HEK293 (cell line): ENCODE measurements at regions not wholly inside any gene's neighbourhood (a gene's known extent, or its start where the extent isn't known, plus 50 kb on each side); places are given as distances from the start of the nearest gene placed in this dataset.

Experiments used
- CTCF ChIA-PET: fragments of 350-600 bp; formaldehyde crosslinking; extraction: SDS; loops from one replicate; lab custom pipeline; 2021; ENCODE audit warnings: antibody characterized with exemption; lab: Yijun Ruan, JAX
- POLR2A ChIA-PET: fragments of 300-600 bp; formaldehyde crosslinking; extraction: SDS; loops from one replicate; lab custom pipeline; 2020; ENCODE audit warnings: antibody characterized with exemption, inconsistent platforms; lab: Yijun Ruan, JAX
- H3K27ac ChIP-seq: fragments of 200-500 bp; sonication (Bioruptor generic); 2 replicates; pipeline ENCODE4 v1.5.1; 2014; ENCODE audit warnings: low read depth, low read length, control low read depth, inconsistent platforms; ENCODE audit errors: extremely low read depth
- H3K36me3 ChIP-seq, 2 experiments: fragments of 200-500 bp in 1 of 2; sonication (Bioruptor generic) in 1 of 2; 1 replicate in 1 of 2; 2 replicates in 1 of 2; pipeline ENCODE4 v1.5.1; 2014 to 2017; ENCODE audit warnings: inconsistent platforms in 2 of 2, low read length in 2 of 2; ENCODE audit not compliant: control insufficient read depth in 2 of 2, insufficient read depth in 1 of 2
- H3K4me1 ChIP-seq: fragments of 200-500 bp; sonication (Bioruptor generic); 2 replicates; pipeline ENCODE4 v1.5.1; 2014; ENCODE audit warnings: mild to moderate bottlenecking, low read length, inconsistent platforms; ENCODE audit not compliant: control insufficient read depth, insufficient read depth
- H3K4me3 ChIP-seq: 2 replicates; pipeline ENCODE4 v1.5.1; 2011; ENCODE audit warnings: low read depth, mild to moderate bottlenecking, control low read depth, low read length, moderate library complexity
- H3K9me3 ChIP-seq: fragments of 200-500 bp; sonication (Bioruptor generic); 2 replicates; pipeline ENCODE4 v1.5.1; 2014; ENCODE audit warnings: low read depth, low read length, inconsistent platforms; ENCODE audit not compliant: control insufficient read depth, insufficient read depth
- GLIS2 ChIP-seq: fragments of 450-650 bp; formaldehyde crosslinking; IDR thresholded peaks from 2 replicates; pipeline ENCODE4 v1.5.1; 2016; ENCODE audit warnings: missing biosample characterization, missing genetic modification characterization
- KLF1 ChIP-seq: fragments of 450-650 bp; formaldehyde crosslinking; IDR thresholded peaks from 2 replicates; pipeline ENCODE4 v1.5.1; 2016; ENCODE audit warnings: missing biosample characterization, missing genetic modification characterization
- MZF1 ChIP-seq: fragments of 450-650 bp; formaldehyde crosslinking; IDR thresholded peaks from 2 replicates; pipeline ENCODE4 v1.5.1; 2017; ENCODE audit warnings: missing biosample characterization, missing genetic modification characterization, borderline replicate concordance
- SP7 ChIP-seq: fragments of 450-650 bp; formaldehyde crosslinking; IDR thresholded peaks from 2 replicates; pipeline ENCODE4 v1.5.1; 2016; ENCODE audit warnings: missing biosample characterization, missing genetic modification characterization
- ZBTB17 ChIP-seq: fragments of 450-650 bp; formaldehyde crosslinking; IDR thresholded peaks from 2 replicates; pipeline ENCODE4 v1.5.1; 2016; ENCODE audit warnings: missing biosample characterization, missing genetic modification characterization
- ZFP37 ChIP-seq: fragments of 450-650 bp; formaldehyde crosslinking; IDR thresholded peaks from 2 replicates; pipeline ENCODE4 v1.5.1; 2016; ENCODE audit warnings: missing biosample characterization, missing genetic modification characterization
- ZNF114 ChIP-seq: fragments of 450-650 bp; formaldehyde crosslinking; IDR thresholded peaks from 2 replicates; pipeline ENCODE4 v1.5.0; 2017; ENCODE audit warnings: missing biosample characterization, missing genetic modification characterization
- ZNF211 ChIP-seq: fragments of 450-650 bp; formaldehyde crosslinking; IDR thresholded peaks from 2 replicates; pipeline ENCODE4 v1.5.1; 2016; ENCODE audit warnings: low read depth, missing biosample characterization, missing genetic modification characterization
- ZNF274 ChIP-seq, 2 experiments: fragments of 200-500 bp in 1 of 2; fragments of 450-650 bp in 1 of 2; sonication (Bioruptor generic) in 1 of 2; formaldehyde crosslinking in 1 of 2; IDR thresholded peaks; 2 replicates each; pipeline versions ENCODE4 v1.5.1 to v1.6.1; 2014 to 2016; ENCODE audit warnings: borderline replicate concordance in 1 of 2, inconsistent platforms in 1 of 2, low read length in 1 of 2, missing biosample characterization in 1 of 2, missing genetic modification characterization in 1 of 2
- ZNF311 ChIP-seq: fragments of 450-650 bp; formaldehyde crosslinking; IDR thresholded peaks from 2 replicates; pipeline ENCODE4 v1.5.1; 2017; ENCODE audit warnings: missing biosample characterization, missing genetic modification characterization, borderline replicate concordance
- ZNF366 ChIP-seq: fragments of 450-650 bp; formaldehyde crosslinking; conservative IDR thresholded peaks from 2 replicates; pipeline ENCODE4 v1.5.1; 2016; ENCODE audit warnings: missing biosample characterization, missing genetic modification characterization
- ZNF561 ChIP-seq: fragments of 450-650 bp; IDR thresholded peaks from 2 replicates; pipeline ENCODE4 v1.5.1; 2018; ENCODE audit warnings: missing biosample characterization, missing genetic modification characterization, borderline replicate concordance
- ZNF610 ChIP-seq: fragments of 450-650 bp; formaldehyde crosslinking; IDR thresholded peaks from 2 replicates; pipeline ENCODE4 v1.5.1; 2016; ENCODE audit warnings: missing biosample characterization, missing genetic modification characterization, borderline replicate concordance
- ZSCAN30 ChIP-seq: fragments of 450-650 bp; IDR thresholded peaks from 2 replicates; pipeline ENCODE4 v1.5.1; 2018; ENCODE audit warnings: missing biosample characterization, mild to moderate bottlenecking, missing genetic modification characterization, moderate library complexity
- ZXDB ChIP-seq: fragments of 450-650 bp; formaldehyde crosslinking; IDR thresholded peaks from 2 replicates; pipeline ENCODE4 v1.5.1; 2016; ENCODE audit warnings: missing biosample characterization, missing genetic modification characterization
- TF ChIP-seq, protein P1 (sequence below): fragments of 450-650 bp; formaldehyde crosslinking; IDR thresholded peaks from 2 replicates; pipeline ENCODE4 v1.5.1; 2016; ENCODE audit warnings: missing biosample characterization, missing genetic modification characterization, borderline replicate concordance
- TF ChIP-seq, protein P2 (sequence below): fragments of 450-650 bp; formaldehyde crosslinking; IDR thresholded peaks from 2 replicates; pipeline ENCODE4 v1.5.1; 2016; ENCODE audit warnings: missing biosample characterization, missing genetic modification characterization
- TF ChIP-seq, protein P3 (sequence below): fragments of 450-650 bp; formaldehyde crosslinking; IDR thresholded peaks from 2 replicates; pipeline ENCODE4 v1.5.1; 2017; ENCODE audit warnings: missing biosample characterization, missing genetic modification characterization

DNA sequence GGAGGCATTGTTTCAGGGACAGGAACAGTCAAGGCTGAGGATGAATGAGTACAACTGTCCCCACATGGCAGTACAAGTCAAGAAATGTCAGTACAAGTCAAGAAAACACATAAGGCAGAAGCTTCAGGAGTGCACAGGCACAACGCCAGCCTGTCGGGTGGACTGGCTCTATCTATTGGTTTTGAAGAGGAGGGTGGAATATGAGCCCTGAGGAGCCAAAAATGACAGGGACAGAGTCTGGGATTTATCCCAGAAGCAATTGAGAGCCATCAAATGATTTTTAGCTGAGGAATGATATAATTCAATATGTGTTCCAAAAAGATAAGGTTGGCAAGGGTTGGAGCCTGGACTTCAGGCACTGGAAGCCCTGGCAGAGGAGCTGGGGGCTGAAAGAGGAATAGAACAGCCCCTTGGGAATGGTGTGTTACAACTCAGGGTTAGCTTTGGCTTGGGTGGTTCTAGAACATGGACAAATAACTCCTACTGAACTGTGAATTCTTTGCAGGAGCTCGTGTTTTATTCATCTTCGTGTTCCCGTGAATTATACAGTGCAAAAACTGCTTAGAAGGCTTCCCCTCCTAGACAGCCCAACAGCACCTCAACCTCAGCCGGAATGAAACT is 425.7 kb upstream of the ARID1B start:
- ChIA-PET POLR2A (no interaction called here), CTCF (interaction anchor here (0.6 to 1.1 kb wide), 2 partner anchors 9 to 213 kb away, joined by 3 to 4 read pairs; no protein-coding TSS in a partner anchor)
- Histone ChIP-seq H3K4me3 (no peak overlapping the region), H3K9me3 (no peaks in the 10 kb centered on the region), H3K36me3 (no peaks in the 10 kb centered on the region), H3K4me1 (no peaks in the 10 kb centered on the region), H3K27ac (no peak overlapping the region)
- TF ChIP-seq ZSCAN30 (tag by site-specific recombination) (no peak), GLIS2 (no peak), ZFP37 (no peak), ZNF366 (tag by site-specific recombination) (no peak), ZNF274 (IDR thresholded peaks at IDR 0.05; ENCODE audit: low read length) (no peak), ZNF274 (tag by site-specific recombination; IDR thresholded peaks at IDR 0.05; ENCODE audit: borderline replicate concordance) (no peak)

DNA sequence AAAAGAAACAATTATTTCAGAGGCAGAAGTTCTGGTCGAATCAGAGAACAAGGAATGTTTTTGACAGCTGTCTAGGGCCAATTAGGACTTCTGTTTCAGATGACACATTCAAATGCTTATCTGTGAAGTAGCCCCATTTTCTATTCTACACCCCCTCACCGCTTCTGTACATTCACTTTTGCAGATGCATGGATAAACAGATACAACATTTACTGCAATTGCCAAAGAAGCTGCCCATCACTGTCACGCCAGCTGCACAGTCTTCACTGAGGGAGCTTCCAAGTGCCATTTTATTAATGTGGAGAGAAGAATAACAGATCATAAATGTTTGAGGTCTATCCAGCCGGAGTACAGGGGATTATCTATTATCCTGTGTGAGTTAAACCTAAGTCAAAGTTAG is 426.8 kb upstream of the ARID1B start:
- Histone ChIP-seq H3K9me3 (no peaks in the 10 kb centered on the region), H3K4me1 (no peaks in the 10 kb centered on the region), H3K36me3 (no peaks in the 10 kb centered on the region), H3K27ac (no peak overlapping the region), H3K4me3 (no peak overlapping the region)
- CTCF ChIA-PET, result no interaction called here
- POLR2A ChIA-PET, result no interaction called here
- TF ChIP-seq ZNF211, result no peak
- no peak for TF ChIP-seq ZNF274 (IDR thresholded peaks at IDR 0.05; ENCODE audit: low read length)
- no peak for TF ChIP-seq ZNF274 (tag by site-specific recombination; IDR thresholded peaks at IDR 0.05; ENCODE audit: borderline replicate concordance)
- TF ChIP-seq, protein P1, sequence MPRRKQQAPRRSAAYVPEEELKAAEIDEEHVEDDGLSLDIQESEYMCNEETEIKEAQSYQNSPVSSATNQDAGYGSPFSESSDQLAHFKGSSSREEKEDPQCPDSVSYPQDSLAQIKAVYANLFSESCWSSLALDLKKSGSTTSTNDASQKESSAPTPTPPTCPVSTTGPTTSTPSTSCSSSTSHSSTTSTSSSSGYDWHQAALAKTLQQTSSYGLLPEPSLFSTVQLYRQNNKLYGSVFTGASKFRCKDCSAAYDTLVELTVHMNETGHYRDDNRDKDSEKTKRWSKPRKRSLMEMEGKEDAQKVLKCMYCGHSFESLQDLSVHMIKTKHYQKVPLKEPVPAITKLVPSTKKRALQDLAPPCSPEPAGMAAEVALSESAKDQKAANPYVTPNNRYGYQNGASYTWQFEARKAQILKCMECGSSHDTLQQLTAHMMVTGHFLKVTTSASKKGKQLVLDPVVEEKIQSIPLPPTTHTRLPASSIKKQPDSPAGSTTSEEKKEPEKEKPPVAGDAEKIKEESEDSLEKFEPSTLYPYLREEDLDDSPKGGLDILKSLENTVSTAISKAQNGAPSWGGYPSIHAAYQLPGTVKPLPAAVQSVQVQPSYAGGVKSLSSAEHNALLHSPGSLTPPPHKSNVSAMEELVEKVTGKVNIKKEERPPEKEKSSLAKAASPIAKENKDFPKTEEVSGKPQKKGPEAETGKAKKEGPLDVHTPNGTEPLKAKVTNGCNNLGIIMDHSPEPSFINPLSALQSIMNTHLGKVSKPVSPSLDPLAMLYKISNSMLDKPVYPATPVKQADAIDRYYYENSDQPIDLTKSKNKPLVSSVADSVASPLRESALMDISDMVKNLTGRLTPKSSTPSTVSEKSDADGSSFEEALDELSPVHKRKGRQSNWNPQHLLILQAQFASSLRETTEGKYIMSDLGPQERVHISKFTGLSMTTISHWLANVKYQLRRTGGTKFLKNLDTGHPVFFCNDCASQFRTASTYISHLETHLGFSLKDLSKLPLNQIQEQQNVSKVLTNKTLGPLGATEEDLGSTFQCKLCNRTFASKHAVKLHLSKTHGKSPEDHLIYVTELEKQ (tag by site-specific recombination), result no peak
- TF ChIP-seq SP7 (tag by site-specific recombination), result no peak
- TF ChIP-seq, protein P2, sequence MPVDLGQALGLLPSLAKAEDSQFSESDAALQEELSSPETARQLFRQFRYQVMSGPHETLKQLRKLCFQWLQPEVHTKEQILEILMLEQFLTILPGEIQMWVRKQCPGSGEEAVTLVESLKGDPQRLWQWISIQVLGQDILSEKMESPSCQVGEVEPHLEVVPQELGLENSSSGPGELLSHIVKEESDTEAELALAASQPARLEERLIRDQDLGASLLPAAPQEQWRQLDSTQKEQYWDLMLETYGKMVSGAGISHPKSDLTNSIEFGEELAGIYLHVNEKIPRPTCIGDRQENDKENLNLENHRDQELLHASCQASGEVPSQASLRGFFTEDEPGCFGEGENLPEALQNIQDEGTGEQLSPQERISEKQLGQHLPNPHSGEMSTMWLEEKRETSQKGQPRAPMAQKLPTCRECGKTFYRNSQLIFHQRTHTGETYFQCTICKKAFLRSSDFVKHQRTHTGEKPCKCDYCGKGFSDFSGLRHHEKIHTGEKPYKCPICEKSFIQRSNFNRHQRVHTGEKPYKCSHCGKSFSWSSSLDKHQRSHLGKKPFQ (tag by site-specific recombination), result no peak
- TF ChIP-seq ZXDB (tag by site-specific recombination), result no peak
- no peak for TF ChIP-seq ZBTB17 (tag by site-specific recombination)
- no peak for TF ChIP-seq ZNF610 (tag by site-specific recombination)
- TF ChIP-seq ZNF311, result no peak
- TF ChIP-seq ZNF561 (tag by site-specific recombination), result no peak
- TF ChIP-seq MZF1 (tag by site-specific recombination), result no peak
- no peak for TF ChIP-seq ZNF114 (tag by site-specific recombination)
- no peak for TF ChIP-seq KLF1 (tag by site-specific recombination)
- TF ChIP-seq, protein P3, sequence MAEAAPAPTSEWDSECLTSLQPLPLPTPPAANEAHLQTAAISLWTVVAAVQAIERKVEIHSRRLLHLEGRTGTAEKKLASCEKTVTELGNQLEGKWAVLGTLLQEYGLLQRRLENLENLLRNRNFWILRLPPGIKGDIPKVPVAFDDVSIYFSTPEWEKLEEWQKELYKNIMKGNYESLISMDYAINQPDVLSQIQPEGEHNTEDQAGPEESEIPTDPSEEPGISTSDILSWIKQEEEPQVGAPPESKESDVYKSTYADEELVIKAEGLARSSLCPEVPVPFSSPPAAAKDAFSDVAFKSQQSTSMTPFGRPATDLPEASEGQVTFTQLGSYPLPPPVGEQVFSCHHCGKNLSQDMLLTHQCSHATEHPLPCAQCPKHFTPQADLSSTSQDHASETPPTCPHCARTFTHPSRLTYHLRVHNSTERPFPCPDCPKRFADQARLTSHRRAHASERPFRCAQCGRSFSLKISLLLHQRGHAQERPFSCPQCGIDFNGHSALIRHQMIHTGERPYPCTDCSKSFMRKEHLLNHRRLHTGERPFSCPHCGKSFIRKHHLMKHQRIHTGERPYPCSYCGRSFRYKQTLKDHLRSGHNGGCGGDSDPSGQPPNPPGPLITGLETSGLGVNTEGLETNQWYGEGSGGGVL (tag by site-specific recombination), result no peak
- TF ChIP-seq, all 188 proteins: peak for 0
